ENCODE measurements at regions not wholly inside any gene's neighbourhood (a gene's known extent, or its start where the extent isn't known, plus 50 kb on each side); places are given as distances from the start of the nearest gene placed in this dataset.

DNA sequence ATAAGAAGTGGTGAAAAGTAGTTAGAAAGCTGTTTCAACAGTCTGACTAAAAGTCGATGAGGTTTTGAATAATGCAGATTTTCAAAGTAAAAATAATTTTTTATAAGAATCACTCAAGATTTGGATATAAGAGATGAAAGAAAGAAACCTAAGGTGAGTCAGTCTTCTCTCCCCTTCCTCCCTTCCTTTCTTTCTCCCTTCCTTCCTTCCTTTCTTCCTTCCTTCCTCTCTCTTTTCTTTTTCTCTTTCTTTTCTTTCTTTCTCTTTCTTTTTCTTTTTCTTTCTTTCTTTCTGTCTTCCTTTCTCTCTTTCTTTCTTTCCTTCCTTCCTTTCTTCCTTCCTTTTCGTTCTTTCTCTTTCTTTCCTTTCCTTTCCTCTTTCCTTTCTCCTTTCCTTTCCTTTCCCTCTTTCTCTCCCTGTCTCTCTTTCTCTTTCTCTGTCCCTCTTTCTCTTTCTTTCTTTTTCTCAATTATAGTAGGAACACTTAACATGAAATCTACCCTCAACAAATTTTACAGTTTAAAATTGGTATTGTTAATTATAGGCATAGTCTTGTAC, 308.6 kb downstream of the ARL4A start:
- TF ChIP-seq, protein P1, sequence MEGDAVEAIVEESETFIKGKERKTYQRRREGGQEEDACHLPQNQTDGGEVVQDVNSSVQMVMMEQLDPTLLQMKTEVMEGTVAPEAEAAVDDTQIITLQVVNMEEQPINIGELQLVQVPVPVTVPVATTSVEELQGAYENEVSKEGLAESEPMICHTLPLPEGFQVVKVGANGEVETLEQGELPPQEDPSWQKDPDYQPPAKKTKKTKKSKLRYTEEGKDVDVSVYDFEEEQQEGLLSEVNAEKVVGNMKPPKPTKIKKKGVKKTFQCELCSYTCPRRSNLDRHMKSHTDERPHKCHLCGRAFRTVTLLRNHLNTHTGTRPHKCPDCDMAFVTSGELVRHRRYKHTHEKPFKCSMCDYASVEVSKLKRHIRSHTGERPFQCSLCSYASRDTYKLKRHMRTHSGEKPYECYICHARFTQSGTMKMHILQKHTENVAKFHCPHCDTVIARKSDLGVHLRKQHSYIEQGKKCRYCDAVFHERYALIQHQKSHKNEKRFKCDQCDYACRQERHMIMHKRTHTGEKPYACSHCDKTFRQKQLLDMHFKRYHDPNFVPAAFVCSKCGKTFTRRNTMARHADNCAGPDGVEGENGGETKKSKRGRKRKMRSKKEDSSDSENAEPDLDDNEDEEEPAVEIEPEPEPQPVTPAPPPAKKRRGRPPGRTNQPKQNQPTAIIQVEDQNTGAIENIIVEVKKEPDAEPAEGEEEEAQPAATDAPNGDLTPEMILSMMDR (IDR thresholded peaks at IDR 0.05) = no peak
- Histone ChIP-seq H3K36me3 (no peaks in the 10 kb centered on the region), H3K4me1 (no peaks in the 10 kb centered on the region), H3K27me3 (no peaks in the 10 kb centered on the region), H3K4me3 (no peak overlapping the region), H3K27ac (no peak overlapping the region), H3K9me3 (no peaks in the 10 kb centered on the region)
- DNase-seq (no peak), FAIRE-seq (no peak), ATAC-seq (no peak)
- WGBS, 2 donors = 78 to 80% methylated on average over 2 of the region's 2 CpGs
- intact Hi-C loops (cut with DNase I) = no loop called here

DNA sequence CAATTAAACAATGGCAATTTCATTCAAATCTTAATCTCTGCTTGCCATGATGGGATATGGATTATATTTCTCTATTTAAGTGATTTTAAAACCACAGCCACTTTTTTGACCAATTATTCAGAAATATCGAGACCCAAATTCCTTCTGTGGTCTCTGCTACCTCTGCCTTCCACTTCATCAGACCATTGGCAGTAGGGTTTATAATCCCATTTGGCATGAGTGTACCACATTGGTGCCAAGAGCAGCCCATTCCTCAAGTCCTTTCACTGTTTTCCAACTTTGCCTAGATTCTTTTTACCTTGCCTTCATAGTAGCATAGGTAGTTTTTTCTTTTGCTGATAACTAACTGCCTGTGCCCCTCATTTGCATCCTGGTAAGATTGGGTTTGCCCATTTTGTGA, 319.9 kb downstream of the ARL4A start:
- ATAC-seq = no peak
- H3K4me3 ChIP-seq = no peak overlapping the region
- H3K36me3 ChIP-seq = no peaks in the 10 kb centered on the region
- 89 to 92% methylated on average over 1 of the region's 1 CpG for WGBS, 2 donors
- FAIRE-seq = no peak
- DNase-seq = no peak
- no peaks in the 10 kb centered on the region for H3K9me3 ChIP-seq
- H3K27me3 ChIP-seq = no peaks in the 10 kb centered on the region
- TF ChIP-seq, protein P1 (IDR thresholded peaks at IDR 0.05) = no peak
- intact Hi-C loops (cut with DNase I) = no loop called here
- no peaks in the 10 kb centered on the region for H3K4me1 ChIP-seq
- no peak overlapping the region for H3K27ac ChIP-seq

DNA sequence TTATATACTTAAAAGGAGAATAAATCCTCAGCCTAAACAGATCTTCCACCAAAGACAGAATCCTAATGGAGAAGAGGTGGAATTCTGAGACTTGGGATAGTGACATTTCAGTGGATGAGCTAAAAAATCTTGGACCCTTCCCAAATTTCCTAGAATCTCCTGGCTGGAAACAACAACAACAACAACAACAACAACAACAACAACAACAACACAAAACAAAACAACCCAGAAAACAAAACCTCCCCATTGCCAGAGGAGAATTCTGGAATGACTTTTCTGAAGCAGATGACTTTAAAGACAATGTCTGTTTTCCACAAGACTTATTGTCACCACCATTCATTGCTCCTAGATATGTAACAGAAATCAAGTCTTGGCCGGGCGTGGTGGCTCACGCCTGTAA, 322.1 kb downstream of the ARL4A start:
- no peak overlapping the region for H3K4me3 ChIP-seq
- H3K27ac ChIP-seq = no peak overlapping the region
- no peaks in the 10 kb centered on the region for H3K27me3 ChIP-seq
- TF ChIP-seq, protein P1 (IDR thresholded peaks at IDR 0.05) = no peak
- DNase-seq = no peak
- 91 to 100% methylated on average over 3 of the region's 3 CpGs for WGBS, 2 donors
- no peaks in the 10 kb centered on the region for H3K4me1 ChIP-seq
- no peaks in the 10 kb centered on the region for H3K36me3 ChIP-seq
- no peak for FAIRE-seq
- H3K9me3 ChIP-seq = no peaks in the 10 kb centered on the region
- intact Hi-C loops (cut with DNase I) = no loop called here
- ATAC-seq = no peak

DNA sequence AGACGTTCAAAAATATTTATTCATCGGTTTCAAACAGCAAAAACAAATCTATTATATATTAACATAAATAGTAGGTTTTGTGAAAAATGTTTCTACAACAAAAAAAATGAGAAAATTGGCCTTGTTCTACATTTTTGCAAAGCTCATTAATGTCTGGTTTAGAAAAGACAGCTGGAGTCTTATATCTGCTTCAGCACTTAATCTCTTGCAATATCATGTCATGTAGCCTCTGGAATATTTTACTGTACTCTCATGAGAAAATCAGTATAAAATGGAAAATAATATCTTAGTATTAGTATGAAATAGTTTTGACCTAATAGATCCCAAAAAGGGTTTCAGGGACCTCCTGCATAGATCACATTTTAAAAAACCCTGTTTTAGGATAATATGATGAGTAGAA, 326.6 kb downstream of the ARL4A start:
- Histone ChIP-seq H3K4me1 (no peaks in the 10 kb centered on the region), H3K4me3 (no peak overlapping the region), H3K9me3 (no peaks in the 10 kb centered on the region), H3K27ac (no peak overlapping the region), H3K36me3 (no peaks in the 10 kb centered on the region), H3K27me3 (no peaks in the 10 kb centered on the region)
- TF ChIP-seq, protein P1 (IDR thresholded peaks at IDR 0.05) = no peak
- no peak for FAIRE-seq
- ATAC-seq = no peak
- WGBS, 2 donors = 68 to 69% methylated on average over 2 of the region's 2 CpGs
- DNase-seq = no peak
- intact Hi-C loops (cut with DNase I) = no loop called here

DNA sequence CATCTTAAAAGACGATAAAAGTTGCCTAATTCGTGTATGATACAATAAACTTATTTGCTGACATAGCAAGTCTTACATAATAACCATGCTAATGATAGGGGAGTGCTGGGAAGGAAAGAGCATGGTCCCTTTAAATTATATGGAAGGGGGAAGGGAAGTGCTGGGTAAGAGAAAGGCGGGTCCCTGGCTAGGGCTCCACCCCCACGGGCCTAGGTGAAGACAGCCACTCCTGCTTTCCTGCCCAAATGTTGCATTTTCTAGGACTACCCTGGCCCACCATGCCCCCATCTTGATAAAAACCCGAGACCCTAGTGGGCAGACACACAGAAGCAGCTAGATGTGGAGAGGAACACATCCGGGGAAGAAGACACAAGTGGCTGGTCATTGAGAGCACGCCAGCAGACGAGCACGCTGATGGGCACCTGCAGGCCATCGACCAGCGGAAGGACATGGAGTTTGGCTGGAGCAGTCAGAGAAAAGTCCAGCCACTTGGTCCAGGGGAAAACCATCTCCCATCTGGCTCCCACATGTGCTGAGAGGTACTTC, 328.7 kb downstream of the ARL4A start:
- no peak for FAIRE-seq
- TF ChIP-seq, protein P1 (IDR thresholded peaks at IDR 0.05) = no peak
- H3K4me1 ChIP-seq = no peaks in the 10 kb centered on the region
- H3K36me3 ChIP-seq = no peaks in the 10 kb centered on the region
- WGBS, 2 donors = 89% methylated on average over 11 of the region's 11 CpGs
- no peaks in the 10 kb centered on the region for H3K27me3 ChIP-seq
- ATAC-seq = no peak
- H3K27ac ChIP-seq = no peak overlapping the region
- DNase-seq = peak in 1 of 6 donors; percentile 14
- no peak overlapping the region for H3K4me3 ChIP-seq
- intact Hi-C loops (cut with DNase I) = no loop called here
- H3K9me3 ChIP-seq = no peaks in the 10 kb centered on the region
